H1 (cell line): ENCODE measurements at regions not wholly inside any gene's neighbourhood (a gene's known extent, or its start where the extent isn't known, plus 50 kb on each side); places are given as distances from the start of the nearest gene placed in this dataset.

Experiments used
- RAD21 ChIP-seq, 2 experiments: IDR thresholded peaks in 1 of 2; conservative IDR thresholded peaks in 1 of 2; 2 replicates each; pipeline ENCODE4 v1.6.1; 2011; ENCODE audit warnings: low read depth in 2 of 2, low read length in 2 of 2, improper control_type of control experiment in 1 of 2, inconsistent platforms in 1 of 2, mild to moderate bottlenecking in 1 of 2, moderate library complexity in 1 of 2
- RNF2 ChIP-seq: fragments of 200-900, 300-1000 bp; sonication (generic); IDR thresholded peaks from 2 replicates; pipeline ENCODE4 v1.7.1; 2016; ENCODE audit warnings: borderline replicate concordance, low read depth, mild to moderate bottlenecking, antibody characterized with exemption, low read length; ENCODE audit not compliant: poor library complexity, severe bottlenecking; ENCODE audit errors: missing control alignments
- SP2 ChIP-seq: IDR thresholded peaks from 2 replicates; pipeline ENCODE4 v1.6.1; 2012; ENCODE audit warnings: mild to moderate bottlenecking, low read length, inconsistent platforms
- SP4 ChIP-seq: IDR thresholded peaks from 2 replicates; pipeline ENCODE4 v1.6.1; 2012; ENCODE audit warnings: low read length, inconsistent platforms
- TF ChIP-seq, protein P1 (sequence below): fragments of 300-600 bp; sonication (generic); IDR thresholded peaks from 2 replicates; pipeline ENCODE4 v1.7.1; 2012; ENCODE audit warnings: low read length, moderate library complexity, mild to moderate bottlenecking, inconsistent platforms; ENCODE audit not compliant: insufficient replicate concordance
- TF ChIP-seq, protein P2 (sequence below): IDR thresholded peaks from 2 replicates; pipeline ENCODE4 v1.6.1; 2012; ENCODE audit warnings: low read length, inconsistent platforms
- TF ChIP-seq, protein P3 (sequence below): IDR thresholded peaks from 2 replicates; pipeline ENCODE4 v1.6.1; 2012; ENCODE audit warnings: inconsistent platforms

DNA sequence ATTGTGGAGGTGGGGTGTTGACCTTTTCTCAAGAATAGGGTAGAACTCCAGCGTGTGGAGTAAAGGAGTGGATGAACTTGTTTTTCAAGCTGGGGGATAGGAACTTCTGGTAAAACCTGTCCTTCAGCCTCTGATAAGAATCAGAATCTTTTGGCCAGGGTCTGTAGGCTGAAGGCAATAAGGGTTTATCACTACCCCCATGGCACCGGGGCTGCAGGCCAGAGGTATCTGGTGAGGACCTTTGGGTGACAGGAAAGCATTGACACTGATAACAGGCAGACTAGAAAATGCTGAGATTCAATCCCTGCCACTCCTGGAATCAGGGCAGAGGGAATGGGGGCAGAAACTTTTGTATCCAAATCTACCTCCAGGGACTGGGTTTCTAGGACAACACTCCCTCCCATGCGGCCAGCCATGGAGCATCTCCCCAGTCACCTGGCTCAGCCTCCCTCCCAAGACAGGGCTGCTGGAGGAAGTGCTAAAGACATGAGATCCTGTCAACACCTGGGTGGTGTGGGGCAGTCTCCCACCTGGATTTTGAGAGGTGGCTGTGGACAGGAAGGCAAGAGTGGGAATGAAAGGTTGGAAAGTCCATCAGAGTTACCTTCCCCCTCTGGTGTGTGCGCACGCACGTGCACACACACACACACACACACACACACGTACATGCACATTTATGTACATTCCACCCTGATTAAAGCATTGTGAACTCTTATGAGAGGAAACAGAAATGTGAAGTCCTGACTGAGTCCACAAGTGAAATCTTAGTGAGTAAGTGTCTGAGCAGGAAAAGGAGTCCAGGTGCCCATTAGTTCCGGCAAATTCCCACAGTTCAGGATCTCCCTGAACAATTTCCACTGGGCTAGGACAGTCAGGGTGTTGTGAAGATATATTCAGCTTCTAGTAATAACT lies 53.1 kb upstream of the MARCHF10 start (continued):
- TF ChIP-seq, protein P1, sequence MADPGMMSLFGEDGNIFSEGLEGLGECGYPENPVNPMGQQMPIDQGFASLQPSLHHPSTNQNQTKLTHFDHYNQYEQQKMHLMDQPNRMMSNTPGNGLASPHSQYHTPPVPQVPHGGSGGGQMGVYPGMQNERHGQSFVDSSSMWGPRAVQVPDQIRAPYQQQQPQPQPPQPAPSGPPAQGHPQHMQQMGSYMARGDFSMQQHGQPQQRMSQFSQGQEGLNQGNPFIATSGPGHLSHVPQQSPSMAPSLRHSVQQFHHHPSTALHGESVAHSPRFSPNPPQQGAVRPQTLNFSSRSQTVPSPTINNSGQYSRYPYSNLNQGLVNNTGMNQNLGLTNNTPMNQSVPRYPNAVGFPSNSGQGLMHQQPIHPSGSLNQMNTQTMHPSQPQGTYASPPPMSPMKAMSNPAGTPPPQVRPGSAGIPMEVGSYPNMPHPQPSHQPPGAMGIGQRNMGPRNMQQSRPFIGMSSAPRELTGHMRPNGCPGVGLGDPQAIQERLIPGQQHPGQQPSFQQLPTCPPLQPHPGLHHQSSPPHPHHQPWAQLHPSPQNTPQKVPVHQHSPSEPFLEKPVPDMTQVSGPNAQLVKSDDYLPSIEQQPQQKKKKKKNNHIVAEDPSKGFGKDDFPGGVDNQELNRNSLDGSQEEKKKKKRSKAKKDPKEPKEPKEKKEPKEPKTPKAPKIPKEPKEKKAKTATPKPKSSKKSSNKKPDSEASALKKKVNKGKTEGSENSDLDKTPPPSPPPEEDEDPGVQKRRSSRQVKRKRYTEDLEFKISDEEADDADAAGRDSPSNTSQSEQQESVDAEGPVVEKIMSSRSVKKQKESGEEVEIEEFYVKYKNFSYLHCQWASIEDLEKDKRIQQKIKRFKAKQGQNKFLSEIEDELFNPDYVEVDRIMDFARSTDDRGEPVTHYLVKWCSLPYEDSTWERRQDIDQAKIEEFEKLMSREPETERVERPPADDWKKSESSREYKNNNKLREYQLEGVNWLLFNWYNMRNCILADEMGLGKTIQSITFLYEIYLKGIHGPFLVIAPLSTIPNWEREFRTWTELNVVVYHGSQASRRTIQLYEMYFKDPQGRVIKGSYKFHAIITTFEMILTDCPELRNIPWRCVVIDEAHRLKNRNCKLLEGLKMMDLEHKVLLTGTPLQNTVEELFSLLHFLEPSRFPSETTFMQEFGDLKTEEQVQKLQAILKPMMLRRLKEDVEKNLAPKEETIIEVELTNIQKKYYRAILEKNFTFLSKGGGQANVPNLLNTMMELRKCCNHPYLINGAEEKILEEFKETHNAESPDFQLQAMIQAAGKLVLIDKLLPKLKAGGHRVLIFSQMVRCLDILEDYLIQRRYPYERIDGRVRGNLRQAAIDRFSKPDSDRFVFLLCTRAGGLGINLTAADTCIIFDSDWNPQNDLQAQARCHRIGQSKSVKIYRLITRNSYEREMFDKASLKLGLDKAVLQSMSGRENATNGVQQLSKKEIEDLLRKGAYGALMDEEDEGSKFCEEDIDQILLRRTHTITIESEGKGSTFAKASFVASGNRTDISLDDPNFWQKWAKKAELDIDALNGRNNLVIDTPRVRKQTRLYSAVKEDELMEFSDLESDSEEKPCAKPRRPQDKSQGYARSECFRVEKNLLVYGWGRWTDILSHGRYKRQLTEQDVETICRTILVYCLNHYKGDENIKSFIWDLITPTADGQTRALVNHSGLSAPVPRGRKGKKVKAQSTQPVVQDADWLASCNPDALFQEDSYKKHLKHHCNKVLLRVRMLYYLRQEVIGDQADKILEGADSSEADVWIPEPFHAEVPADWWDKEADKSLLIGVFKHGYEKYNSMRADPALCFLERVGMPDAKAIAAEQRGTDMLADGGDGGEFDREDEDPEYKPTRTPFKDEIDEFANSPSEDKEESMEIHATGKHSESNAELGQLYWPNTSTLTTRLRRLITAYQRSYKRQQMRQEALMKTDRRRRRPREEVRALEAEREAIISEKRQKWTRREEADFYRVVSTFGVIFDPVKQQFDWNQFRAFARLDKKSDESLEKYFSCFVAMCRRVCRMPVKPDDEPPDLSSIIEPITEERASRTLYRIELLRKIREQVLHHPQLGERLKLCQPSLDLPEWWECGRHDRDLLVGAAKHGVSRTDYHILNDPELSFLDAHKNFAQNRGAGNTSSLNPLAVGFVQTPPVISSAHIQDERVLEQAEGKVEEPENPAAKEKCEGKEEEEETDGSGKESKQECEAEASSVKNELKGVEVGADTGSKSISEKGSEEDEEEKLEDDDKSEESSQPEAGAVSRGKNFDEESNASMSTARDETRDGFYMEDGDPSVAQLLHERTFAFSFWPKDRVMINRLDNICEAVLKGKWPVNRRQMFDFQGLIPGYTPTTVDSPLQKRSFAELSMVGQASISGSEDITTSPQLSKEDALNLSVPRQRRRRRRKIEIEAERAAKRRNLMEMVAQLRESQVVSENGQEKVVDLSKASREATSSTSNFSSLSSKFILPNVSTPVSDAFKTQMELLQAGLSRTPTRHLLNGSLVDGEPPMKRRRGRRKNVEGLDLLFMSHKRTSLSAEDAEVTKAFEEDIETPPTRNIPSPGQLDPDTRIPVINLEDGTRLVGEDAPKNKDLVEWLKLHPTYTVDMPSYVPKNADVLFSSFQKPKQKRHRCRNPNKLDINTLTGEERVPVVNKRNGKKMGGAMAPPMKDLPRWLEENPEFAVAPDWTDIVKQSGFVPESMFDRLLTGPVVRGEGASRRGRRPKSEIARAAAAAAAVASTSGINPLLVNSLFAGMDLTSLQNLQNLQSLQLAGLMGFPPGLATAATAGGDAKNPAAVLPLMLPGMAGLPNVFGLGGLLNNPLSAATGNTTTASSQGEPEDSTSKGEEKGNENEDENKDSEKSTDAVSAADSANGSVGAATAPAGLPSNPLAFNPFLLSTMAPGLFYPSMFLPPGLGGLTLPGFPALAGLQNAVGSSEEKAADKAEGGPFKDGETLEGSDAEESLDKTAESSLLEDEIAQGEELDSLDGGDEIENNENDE = no peak
- TF ChIP-seq, protein P2, sequence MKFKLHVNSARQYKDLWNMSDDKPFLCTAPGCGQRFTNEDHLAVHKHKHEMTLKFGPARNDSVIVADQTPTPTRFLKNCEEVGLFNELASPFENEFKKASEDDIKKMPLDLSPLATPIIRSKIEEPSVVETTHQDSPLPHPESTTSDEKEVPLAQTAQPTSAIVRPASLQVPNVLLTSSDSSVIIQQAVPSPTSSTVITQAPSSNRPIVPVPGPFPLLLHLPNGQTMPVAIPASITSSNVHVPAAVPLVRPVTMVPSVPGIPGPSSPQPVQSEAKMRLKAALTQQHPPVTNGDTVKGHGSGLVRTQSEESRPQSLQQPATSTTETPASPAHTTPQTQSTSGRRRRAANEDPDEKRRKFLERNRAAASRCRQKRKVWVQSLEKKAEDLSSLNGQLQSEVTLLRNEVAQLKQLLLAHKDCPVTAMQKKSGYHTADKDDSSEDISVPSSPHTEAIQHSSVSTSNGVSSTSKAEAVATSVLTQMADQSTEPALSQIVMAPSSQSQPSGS = no peak
- no peak for TF ChIP-seq RAD21 (IDR thresholded peaks at IDR 0.05 in 1 of 2, conservative IDR thresholded peaks at IDR 0.05 in 1 of 2; ENCODE audit: low read depth in 2 of 2, low read length in 2 of 2)
- TF ChIP-seq SP2 = no peak
- TF ChIP-seq, protein P3, sequence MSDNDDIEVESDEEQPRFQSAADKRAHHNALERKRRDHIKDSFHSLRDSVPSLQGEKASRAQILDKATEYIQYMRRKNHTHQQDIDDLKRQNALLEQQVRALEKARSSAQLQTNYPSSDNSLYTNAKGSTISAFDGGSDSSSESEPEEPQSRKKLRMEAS = no peak
- TF ChIP-seq SP4 = no peak
- no peak for TF ChIP-seq RNF2
